Tibial artery (tissue), 4 donors: ENCODE measurements at regions not wholly inside any gene's neighbourhood (a gene's known extent, or its start where the extent isn't known, plus 50 kb on each side); places are given as distances from the start of the nearest gene placed in this dataset.

Experiments
- DNase-seq, 2 donors: peaks; one replicate each; pipeline ENCODE4 v3.0.0-alpha.2; 2019
- H3K27ac ChIP-seq, 2 donors: fragments of 200-600 bp; sonication (generic) in 1 of 2; 1 replicate in 1 of 2; 2 replicates in 1 of 2; pipeline ENCODE4 v1.5.1; 2018 to 2019; ENCODE audit warnings: mild to moderate bottlenecking in 1 of 2
- H3K27me3 ChIP-seq, 2 donors: fragments of 200-600 bp; sonication (generic) in 1 of 2; one replicate each; pipeline versions ENCODE4 v1.5.1 to v1.6.0; 2016 to 2019
- H3K36me3 ChIP-seq, 3 donors: fragments of 200-600 bp; sonication (generic) in 2 of 3; one replicate each; pipeline ENCODE4 v1.5.1; 2016 to 2019; ENCODE audit warnings: mild to moderate bottlenecking in 2 of 3
- H3K4me1 ChIP-seq, 4 donors: fragments of 200-600 bp; sonication (generic) in 2 of 4; 1 replicate in 3 of 4; 2 replicates in 1 of 4; pipeline ENCODE4 v1.5.1; 2016 to 2019
- H3K4me3 ChIP-seq, 2 donors: fragments of 200-600 bp; sonication (generic) in 1 of 2; 1 replicate in 1 of 2; 2 replicates in 1 of 2; pipeline ENCODE4 v1.5.1; 2018 to 2019; ENCODE audit warnings: mild to moderate bottlenecking in 2 of 2
- H3K9me3 ChIP-seq, 3 donors: fragments of 200-600 bp; sonication (generic) in 1 of 3; one replicate each; pipeline ENCODE4 v1.5.1; 2016 to 2019
- intact Hi-C: fragments of 100-400 bp; cut with DNase I; formaldehyde crosslinking; loops from one replicate; pipeline ENCODE4 v1.15.0; 2023; ENCODE audit warnings: low total_unique reads
- TF ChIP-seq, protein P1 (sequence below), 2 experiments: fragments of 200-600 bp in 1 of 2; fragments of 450-650 bp in 1 of 2; IDR thresholded peaks; one replicate each; pipeline ENCODE4 v1.5.1; 2017 to 2019; ENCODE audit warnings: antibody characterized with exemption in 2 of 2, mild to moderate bottlenecking in 1 of 2, moderate library complexity in 1 of 2

DNA sequence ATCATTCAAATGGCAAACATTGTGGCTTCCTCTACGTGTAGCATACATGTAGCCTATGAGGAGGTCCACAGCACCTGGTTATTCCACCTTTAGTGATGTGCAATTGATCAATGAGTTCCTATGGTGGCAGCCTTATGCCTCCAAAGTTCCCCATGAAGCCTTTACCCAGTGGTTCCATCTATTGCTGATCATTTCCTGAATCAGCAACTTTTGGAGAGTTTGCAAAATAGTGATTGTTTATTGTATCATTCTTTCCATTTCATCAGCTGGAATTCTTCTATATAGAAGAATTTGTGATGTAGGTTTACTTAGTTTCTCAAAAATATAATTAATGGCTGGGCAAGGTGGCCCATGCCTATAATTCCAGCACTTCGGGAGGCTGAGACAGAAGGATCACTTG lies 380.2 kb upstream of the MKI67 start:
- DNase-seq = no peak
- no peaks in the 10 kb centered on the region for H3K4me1 ChIP-seq
- H3K36me3 ChIP-seq = no peaks in the 10 kb centered on the region
- H3K27ac ChIP-seq = no peak overlapping the region
- intact Hi-C loops = no loop called here
- no peaks in the 10 kb centered on the region for H3K27me3 ChIP-seq
- no peak overlapping the region for H3K4me3 ChIP-seq
- no peaks in the 10 kb centered on the region for H3K9me3 ChIP-seq
- TF ChIP-seq, protein P1, sequence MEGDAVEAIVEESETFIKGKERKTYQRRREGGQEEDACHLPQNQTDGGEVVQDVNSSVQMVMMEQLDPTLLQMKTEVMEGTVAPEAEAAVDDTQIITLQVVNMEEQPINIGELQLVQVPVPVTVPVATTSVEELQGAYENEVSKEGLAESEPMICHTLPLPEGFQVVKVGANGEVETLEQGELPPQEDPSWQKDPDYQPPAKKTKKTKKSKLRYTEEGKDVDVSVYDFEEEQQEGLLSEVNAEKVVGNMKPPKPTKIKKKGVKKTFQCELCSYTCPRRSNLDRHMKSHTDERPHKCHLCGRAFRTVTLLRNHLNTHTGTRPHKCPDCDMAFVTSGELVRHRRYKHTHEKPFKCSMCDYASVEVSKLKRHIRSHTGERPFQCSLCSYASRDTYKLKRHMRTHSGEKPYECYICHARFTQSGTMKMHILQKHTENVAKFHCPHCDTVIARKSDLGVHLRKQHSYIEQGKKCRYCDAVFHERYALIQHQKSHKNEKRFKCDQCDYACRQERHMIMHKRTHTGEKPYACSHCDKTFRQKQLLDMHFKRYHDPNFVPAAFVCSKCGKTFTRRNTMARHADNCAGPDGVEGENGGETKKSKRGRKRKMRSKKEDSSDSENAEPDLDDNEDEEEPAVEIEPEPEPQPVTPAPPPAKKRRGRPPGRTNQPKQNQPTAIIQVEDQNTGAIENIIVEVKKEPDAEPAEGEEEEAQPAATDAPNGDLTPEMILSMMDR (IDR thresholded peaks at IDR 0.05) = no peak

DNA sequence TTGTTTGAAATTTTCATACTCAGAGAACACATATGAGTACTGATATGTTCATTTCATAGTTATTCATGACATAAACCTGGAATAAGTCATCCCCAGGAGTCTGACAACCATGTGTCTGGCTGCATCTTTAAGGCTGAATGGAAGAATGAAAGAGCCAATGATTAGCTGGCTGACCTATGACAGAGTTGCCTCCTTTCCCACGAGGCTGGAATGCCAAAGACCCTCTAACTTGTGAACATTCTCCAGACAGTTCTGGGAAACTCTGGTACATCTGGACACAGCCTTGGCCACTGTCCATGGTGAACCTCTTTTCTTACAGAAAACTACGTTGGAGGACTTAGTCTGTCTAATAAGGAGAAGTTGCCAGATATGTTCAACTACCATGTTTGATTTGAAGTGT lies 380.8 kb upstream of the MKI67 start:
- H3K27ac ChIP-seq = no peak overlapping the region
- no peaks in the 10 kb centered on the region for H3K27me3 ChIP-seq
- no peak for DNase-seq
- no peak overlapping the region for H3K4me3 ChIP-seq
- no peaks in the 10 kb centered on the region for H3K9me3 ChIP-seq
- no peaks in the 10 kb centered on the region for H3K4me1 ChIP-seq
- intact Hi-C loops = no loop called here
- TF ChIP-seq, protein P1 (IDR thresholded peaks at IDR 0.05) = no peak
- H3K36me3 ChIP-seq = no peaks in the 10 kb centered on the region

DNA sequence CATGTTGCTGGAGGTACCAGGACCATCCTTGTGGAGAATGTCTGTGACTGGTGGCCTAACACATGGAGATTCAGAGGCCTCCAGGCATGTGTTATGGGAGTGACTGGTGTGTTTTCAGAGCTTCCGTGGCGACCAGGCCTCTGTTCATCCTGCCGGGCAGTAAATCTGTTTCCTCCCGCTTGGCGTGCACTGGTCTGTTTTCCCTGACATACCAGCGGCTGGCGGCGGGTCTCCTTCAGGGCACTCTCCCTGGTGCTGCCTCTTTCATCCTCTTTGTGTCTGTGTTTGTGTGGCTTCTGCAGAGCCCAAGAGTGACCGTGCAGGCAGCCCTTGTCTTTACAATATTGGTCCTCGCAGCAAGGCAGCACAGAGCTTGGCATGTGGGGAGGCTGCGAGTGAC lies 385.1 kb upstream of the MKI67 start:
- DNase-seq = no peak
- intact Hi-C loops = no loop called here
- TF ChIP-seq, protein P1 (IDR thresholded peaks at IDR 0.05) = no peak
- Histone ChIP-seq H3K9me3 (no peaks in the 10 kb centered on the region), H3K4me1 (no peaks in the 10 kb centered on the region), H3K27me3 (no peaks in the 10 kb centered on the region), H3K27ac (no peak overlapping the region), H3K36me3 (no peaks in the 10 kb centered on the region), H3K4me3 (no peak overlapping the region)

- no peak overlapping the region for H3K27ac ChIP-seq
- TF ChIP-seq, protein P1 (IDR thresholded peaks at IDR 0.05) = no peak
- H3K4me1 ChIP-seq = no peaks in the 10 kb centered on the region
- H3K9me3 ChIP-seq = no peaks in the 10 kb centered on the region
- H3K36me3 ChIP-seq = no peaks in the 10 kb centered on the region
- intact Hi-C loops = no loop called here
- H3K27me3 ChIP-seq = no peaks in the 10 kb centered on the region
- H3K4me3 ChIP-seq = no peak overlapping the region
- DNase-seq = no peak
Observed at GRCh38 chr10:128512767-128513166, 386.5 kb upstream of the MKI67 start.

DNA sequence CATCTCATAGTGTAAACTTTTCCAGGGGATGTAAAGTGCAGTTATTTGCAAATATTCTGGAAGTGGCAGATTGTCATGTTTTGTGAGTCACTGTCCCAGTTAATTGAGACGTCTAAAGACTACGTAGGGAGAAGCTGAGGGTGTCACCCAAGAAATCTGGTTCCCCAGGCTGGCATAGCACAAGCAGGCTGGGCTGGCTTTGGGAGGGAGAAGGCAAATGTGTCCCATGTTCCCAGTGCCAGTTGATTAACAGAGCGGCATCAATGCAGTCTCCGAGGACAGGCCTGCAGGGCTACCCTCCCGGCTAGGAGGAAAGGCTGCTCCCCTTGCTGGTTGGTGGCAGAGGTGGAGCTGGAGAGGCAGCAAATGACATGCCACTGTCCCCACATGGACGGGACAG lies 388.3 kb upstream of the MKI67 start:
- TF ChIP-seq, protein P1 (IDR thresholded peaks at IDR 0.05) = no peak
- H3K9me3 ChIP-seq = no peaks in the 10 kb centered on the region
- H3K27me3 ChIP-seq = no peaks in the 10 kb centered on the region
- intact Hi-C loops = no loop called here
- H3K4me1 ChIP-seq = no peaks in the 10 kb centered on the region
- H3K4me3 ChIP-seq = no peak overlapping the region
- DNase-seq = no peak
- H3K36me3 ChIP-seq = no peaks in the 10 kb centered on the region
- no peak overlapping the region for H3K27ac ChIP-seq

DNA sequence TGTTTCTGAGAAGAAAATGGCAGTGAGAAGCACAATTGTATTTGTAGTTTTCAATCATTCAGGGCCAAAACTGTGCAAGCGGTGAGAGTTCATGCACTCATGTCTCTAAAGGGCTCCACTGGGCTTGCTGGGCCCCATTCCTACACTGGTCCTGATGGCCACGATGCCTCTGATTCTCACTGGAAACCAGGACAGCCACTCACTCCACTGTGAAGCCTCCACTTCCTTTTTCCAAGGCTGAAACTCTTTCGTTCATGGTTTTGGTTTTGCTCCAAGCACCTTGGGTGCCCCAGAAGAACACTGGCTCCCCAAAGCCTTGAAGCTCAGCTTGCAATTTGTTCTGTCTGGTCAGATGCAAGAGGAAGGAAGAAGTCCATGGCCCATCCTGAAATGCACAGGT lies 390.0 kb upstream of the MKI67 start:
- H3K36me3 ChIP-seq = no peaks in the 10 kb centered on the region
- no peak for DNase-seq
- H3K4me1 ChIP-seq = no peaks in the 10 kb centered on the region
- intact Hi-C loops = no loop called here
- no peaks in the 10 kb centered on the region for H3K27me3 ChIP-seq
- TF ChIP-seq, protein P1 (IDR thresholded peaks at IDR 0.05) = no peak
- no peak overlapping the region for H3K27ac ChIP-seq
- no peak overlapping the region for H3K4me3 ChIP-seq
- peaks cover 0 to 7% (median 0%) of the 10 kb centered on the region in 3 donors for H3K9me3 ChIP-seq
